ENCODE measurements at regions not wholly inside any gene's neighbourhood (a gene's known extent, or its start where the extent isn't known, plus 50 kb on each side); places are given as distances from the start of the nearest gene placed in this dataset.

DNA sequence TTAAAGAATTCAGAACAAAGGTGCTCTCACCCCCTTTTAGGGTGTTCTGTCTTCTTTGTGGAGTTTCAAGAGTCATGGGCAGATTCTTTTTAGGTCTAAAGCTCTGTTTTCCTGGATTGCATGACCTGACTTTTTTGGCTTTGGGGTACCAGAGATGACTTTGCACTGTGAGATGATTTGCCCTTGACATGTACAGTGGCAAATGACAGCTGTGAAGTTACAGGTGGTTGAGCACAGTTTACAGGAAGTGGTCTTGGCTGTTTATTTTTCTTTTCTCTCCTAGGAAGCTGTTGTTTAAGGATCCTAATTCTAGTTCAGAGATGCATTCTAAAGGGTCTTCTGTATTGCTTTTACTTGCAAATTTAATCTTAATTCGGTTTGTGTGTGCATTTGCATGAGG, 83.8 kb upstream of the METAP2 start:
- no peak overlapping the region for H3K4me3 ChIP-seq
- H3K4me1 ChIP-seq, result peaks cover 0 to 7% of the 10 kb centered on the region in 2 donors
- H3K27me3 ChIP-seq, result no peaks in the 10 kb centered on the region
- H3K36me3 ChIP-seq, result no peaks in the 10 kb centered on the region
- no peak for DNase-seq (ENCODE audit: low spot score in 2 of 2)
- H3K9me3 ChIP-seq, result no peaks in the 10 kb centered on the region
- TF ChIP-seq, protein P1, sequence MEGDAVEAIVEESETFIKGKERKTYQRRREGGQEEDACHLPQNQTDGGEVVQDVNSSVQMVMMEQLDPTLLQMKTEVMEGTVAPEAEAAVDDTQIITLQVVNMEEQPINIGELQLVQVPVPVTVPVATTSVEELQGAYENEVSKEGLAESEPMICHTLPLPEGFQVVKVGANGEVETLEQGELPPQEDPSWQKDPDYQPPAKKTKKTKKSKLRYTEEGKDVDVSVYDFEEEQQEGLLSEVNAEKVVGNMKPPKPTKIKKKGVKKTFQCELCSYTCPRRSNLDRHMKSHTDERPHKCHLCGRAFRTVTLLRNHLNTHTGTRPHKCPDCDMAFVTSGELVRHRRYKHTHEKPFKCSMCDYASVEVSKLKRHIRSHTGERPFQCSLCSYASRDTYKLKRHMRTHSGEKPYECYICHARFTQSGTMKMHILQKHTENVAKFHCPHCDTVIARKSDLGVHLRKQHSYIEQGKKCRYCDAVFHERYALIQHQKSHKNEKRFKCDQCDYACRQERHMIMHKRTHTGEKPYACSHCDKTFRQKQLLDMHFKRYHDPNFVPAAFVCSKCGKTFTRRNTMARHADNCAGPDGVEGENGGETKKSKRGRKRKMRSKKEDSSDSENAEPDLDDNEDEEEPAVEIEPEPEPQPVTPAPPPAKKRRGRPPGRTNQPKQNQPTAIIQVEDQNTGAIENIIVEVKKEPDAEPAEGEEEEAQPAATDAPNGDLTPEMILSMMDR (IDR thresholded peaks at IDR 0.05), result no peak
- no peak overlapping the region for H3K27ac ChIP-seq
- intact Hi-C loops (cut with DNase I), result no loop called here

DNA sequence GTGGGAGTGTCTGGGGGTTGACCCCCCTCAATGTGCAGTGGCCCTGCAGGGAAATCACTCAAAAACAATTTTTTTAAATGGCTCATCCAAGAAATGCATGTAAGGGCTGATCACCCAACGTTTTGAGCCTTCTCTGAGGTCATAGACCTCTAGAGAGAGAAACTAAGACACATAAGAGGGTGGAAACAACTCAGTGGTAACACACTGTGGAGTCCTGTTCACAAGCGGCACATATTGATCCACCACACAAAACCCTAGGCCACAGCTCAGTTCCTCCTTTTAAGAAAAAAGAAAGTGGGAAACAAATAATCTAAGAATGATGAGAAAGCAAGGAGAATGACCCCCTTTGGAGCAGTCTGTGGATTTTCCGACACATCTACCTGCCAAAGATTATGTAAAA, 83.0 kb upstream of the METAP2 start:
- intact Hi-C loops (cut with DNase I), result no loop called here
- Histone ChIP-seq H3K27me3 (no peaks in the 10 kb centered on the region), H3K4me1 (peaks cover 0 to 4% of the 10 kb centered on the region in 2 donors), H3K9me3 (no peaks in the 10 kb centered on the region), H3K4me3 (no peak overlapping the region), H3K27ac (no peak overlapping the region), H3K36me3 (no peaks in the 10 kb centered on the region)
- DNase-seq (ENCODE audit: low spot score in 2 of 2), result no peak
- TF ChIP-seq, protein P1 (IDR thresholded peaks at IDR 0.05), result no peak

DNA sequence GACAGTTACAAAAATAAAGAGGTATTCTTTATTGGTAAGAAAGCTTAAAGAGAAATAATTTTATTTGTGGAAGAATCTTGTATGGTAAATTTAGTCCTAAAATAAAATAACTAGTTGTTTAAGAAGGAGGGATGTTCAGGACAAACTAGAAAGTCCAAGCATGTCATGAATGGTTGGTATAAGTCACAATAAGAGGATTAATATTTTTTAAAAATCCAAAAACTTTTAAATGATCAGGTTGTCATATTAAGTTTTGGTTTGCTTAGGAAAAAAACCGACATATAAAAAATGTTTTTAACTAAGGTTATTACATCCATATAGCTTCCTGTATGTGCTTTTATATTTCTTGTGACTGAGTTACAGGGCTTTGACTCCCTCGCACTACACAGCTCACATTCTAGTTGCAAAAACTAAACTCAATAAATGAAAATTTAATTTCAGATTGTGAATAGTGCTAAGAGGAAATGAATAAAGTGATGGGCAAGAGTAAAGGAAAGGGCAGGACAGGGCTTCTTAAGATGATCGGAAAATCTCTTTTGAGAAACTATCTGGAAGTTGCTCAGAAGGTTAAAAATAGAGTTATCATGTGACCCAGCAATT, 80.7 kb upstream of the METAP2 start:
- Histone ChIP-seq H3K4me1 (peaks cover 0 to 2% of the 10 kb centered on the region in 2 donors), H3K4me3 (no peak overlapping the region), H3K36me3 (no peaks in the 10 kb centered on the region), H3K9me3 (no peaks in the 10 kb centered on the region), H3K27me3 (no peaks in the 10 kb centered on the region), H3K27ac (no peak overlapping the region)
- TF ChIP-seq, protein P1 (IDR thresholded peaks at IDR 0.05), result no peak
- intact Hi-C loops (cut with DNase I), result no loop called here
- no peak for DNase-seq (ENCODE audit: low spot score in 2 of 2)

DNA sequence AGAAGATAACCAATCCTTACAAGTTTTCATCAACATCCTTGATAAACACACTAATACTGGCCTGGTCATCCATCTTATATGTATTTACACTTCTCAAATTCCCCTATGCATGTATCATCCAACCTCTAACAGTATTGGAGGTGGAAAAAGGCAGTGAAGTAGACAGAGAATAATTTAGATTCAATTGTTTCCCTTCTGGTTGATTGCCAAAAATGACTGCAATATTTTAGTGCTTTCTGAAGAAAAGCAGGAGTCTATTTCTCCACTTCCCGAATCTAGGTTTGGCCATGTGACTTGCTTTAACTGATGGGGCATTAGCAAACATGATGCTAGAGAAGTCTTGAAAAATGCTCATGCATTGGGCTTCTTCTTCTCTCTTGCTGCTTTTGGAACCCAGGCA, 78.3 kb upstream of the METAP2 start:
- Histone ChIP-seq H3K4me3 (no peak overlapping the region), H3K36me3 (no peaks in the 10 kb centered on the region), H3K9me3 (no peaks in the 10 kb centered on the region), H3K27me3 (no peaks in the 10 kb centered on the region), H3K27ac (no peak overlapping the region), H3K4me1 (peaks cover 0 to 2% of the 10 kb centered on the region in 2 donors)
- intact Hi-C loops (cut with DNase I), result no loop called here
- TF ChIP-seq, protein P1 (IDR thresholded peaks at IDR 0.05), result no peak
- no peak for DNase-seq (ENCODE audit: low spot score in 2 of 2)

DNA sequence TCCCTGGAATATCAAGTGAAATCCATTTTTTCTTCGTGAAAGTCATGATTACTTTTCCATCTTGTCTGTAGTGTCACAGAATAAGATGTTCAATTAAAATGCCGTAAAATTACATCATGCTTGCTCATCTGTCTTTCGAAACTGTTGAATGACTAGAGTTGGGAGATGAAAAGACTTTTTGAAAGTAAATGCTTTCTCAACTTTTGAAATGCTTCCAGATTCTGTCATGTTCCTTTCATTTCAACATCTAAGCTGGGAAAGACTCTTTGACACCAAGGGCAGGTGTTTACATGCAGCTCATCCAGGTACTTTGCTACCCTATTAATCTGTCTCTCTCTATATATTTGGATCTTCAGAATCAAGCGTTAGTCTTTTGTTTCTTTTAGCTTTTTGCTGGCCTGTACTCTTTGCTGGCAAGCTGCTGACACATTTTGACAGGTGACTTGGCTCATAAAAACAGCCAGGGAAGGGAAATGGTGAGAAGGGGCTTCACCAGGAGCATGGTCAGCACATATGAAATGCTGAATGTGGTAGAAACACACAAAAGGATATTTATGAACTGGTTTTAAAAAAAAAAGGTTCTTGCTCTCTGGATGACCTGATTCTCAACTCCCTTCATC, 77.0 kb upstream of the METAP2 start:
- H3K4me3 ChIP-seq, result no peak overlapping the region
- intact Hi-C loops (cut with DNase I), result no loop called here

More for the DNA sequence above, 77.0 kb upstream of the METAP2 start:
- Histone ChIP-seq H3K4me1 (peaks cover 0 to 2% of the 10 kb centered on the region in 2 donors), H3K27me3 (no peaks in the 10 kb centered on the region), H3K27ac (no peak overlapping the region), H3K36me3 (no peaks in the 10 kb centered on the region), H3K9me3 (no peaks in the 10 kb centered on the region)
- TF ChIP-seq, protein P1 (IDR thresholded peaks at IDR 0.05), result no peak
- no peak for DNase-seq (ENCODE audit: low spot score in 2 of 2)

Measured in ascending aorta (tissue), 2 donors.